Esophagus muscularis mucosa (tissue), 4 donors: ENCODE measurements at regions not wholly inside any gene's neighbourhood (a gene's known extent, or its start where the extent isn't known, plus 50 kb on each side); places are given as distances from the start of the nearest gene placed in this dataset.

Experiments used
- CTCF ChIP-seq, 3 experiments: fragments of 200-600 bp in 2 of 3; fragments of 450-650 bp in 1 of 3; sonication (generic) in 2 of 3; IDR thresholded peaks; one replicate each; pipeline ENCODE4 v1.5.1; 2017 to 2019; ENCODE audit warnings: antibody characterized with exemption in 3 of 3, mild to moderate bottlenecking in 2 of 3, moderate library complexity in 1 of 3
- EP300 ChIP-seq: sonication (generic); formaldehyde crosslinking; IDR thresholded peaks from one replicate; pipeline ENCODE4 v1.6.1; 2017; ENCODE audit warnings: antibody characterized with exemption
- POLR2AphosphoS5 ChIP-seq, 2 donors: sonication (generic); formaldehyde crosslinking; IDR thresholded peaks; one replicate each; pipeline ENCODE4 v1.6.1; 2017; ENCODE audit warnings: antibody characterized with exemption in 2 of 2

- TF ChIP-seq CTCF (IDR thresholded peaks at IDR 0.05) (no peak), EP300 (no peak), POLR2AphosphoS5 (IDR thresholded peaks at IDR 0.05) (no peak)
Observed at GRCh38 chr2:55786280-55786679, 92.6 kb upstream of the PNPT1 start.
